Fibroblast of lung (primary cell): ENCODE measurements at regions not wholly inside any gene's neighbourhood (a gene's known extent, or its start where the extent isn't known, plus 50 kb on each side); places are given as distances from the start of the nearest gene placed in this dataset.

Source experiments
- DNase-seq, 2 donors: peaks; one replicate each; pipeline versions ENCODE4 v3.0.0 to v3.0.0-alpha.2; 2010; ENCODE audit warnings: low read depth in 2 of 2
- H2AFZ ChIP-seq: 2 replicates; pipeline ENCODE4 v1.5.1; 2012; ENCODE audit warnings: low read length, control low read depth, inconsistent platforms
- H3K27ac ChIP-seq: 2 replicates; pipeline ENCODE4 v1.5.1; 2011; ENCODE audit warnings: low read length, control low read depth; ENCODE audit not compliant: insufficient read depth
- H3K27me3 ChIP-seq: 2 replicates; pipeline ENCODE4 v1.5.1; 2011; ENCODE audit warnings: mild to moderate bottlenecking, low read length; ENCODE audit not compliant: control insufficient read depth, insufficient read depth
- H3K36me3 ChIP-seq: 2 replicates; pipeline ENCODE4 v1.5.1; 2011; ENCODE audit warnings: low read length; ENCODE audit not compliant: control insufficient read depth, insufficient read depth
- H3K4me1 ChIP-seq: 2 replicates; pipeline ENCODE4 v1.5.1; 2011; ENCODE audit warnings: low read length; ENCODE audit not compliant: control insufficient read depth, insufficient read depth; ENCODE audit errors: extremely low read depth
- H3K4me2 ChIP-seq: 2 replicates; pipeline ENCODE4 v1.5.1; 2011; ENCODE audit warnings: low read length, control low read depth; ENCODE audit not compliant: insufficient read depth; ENCODE audit errors: extremely low read depth
- H3K4me3 ChIP-seq, 4 experiments: fragments of 200-600 bp in 1 of 4; sonication (generic) in 1 of 4; replicated peaks in 1 of 4; 2 replicates each; pipeline ENCODE4 v1.5.1; 2011 to 2016; ENCODE audit warnings: low read length in 4 of 4, low read depth in 3 of 4, mild to moderate bottlenecking in 3 of 4, control low read depth in 2 of 4, inconsistent platforms in 1 of 4, mixed read lengths in 1 of 4; ENCODE audit not compliant: insufficient read depth in 1 of 4; ENCODE audit errors: control extremely low read depth in 1 of 4
- H3K79me2 ChIP-seq: 2 replicates; pipeline ENCODE4 v1.5.1; 2012; ENCODE audit warnings: mild to moderate bottlenecking, low read length, inconsistent platforms; ENCODE audit not compliant: control insufficient read depth, insufficient read depth
- H3K9ac ChIP-seq: 2 replicates; pipeline ENCODE4 v1.5.1; 2011; ENCODE audit warnings: mild to moderate bottlenecking, low read length, control low read depth; ENCODE audit not compliant: insufficient read depth
- H3K9me3 ChIP-seq: 2 replicates; pipeline ENCODE4 v1.5.1; 2012; ENCODE audit warnings: low read depth, low read length; ENCODE audit not compliant: control insufficient read depth, insufficient read depth
- H4K20me1 ChIP-seq: 2 replicates; pipeline ENCODE4 v1.5.1; 2011; ENCODE audit warnings: low read length; ENCODE audit not compliant: control insufficient read depth, insufficient read depth; ENCODE audit errors: extremely low read depth
- CTCF ChIP-seq, 2 donors: IDR thresholded peaks in 1 of 2; conservative IDR thresholded peaks in 1 of 2; 1 replicate in 1 of 2; 2 replicates in 1 of 2; pipeline ENCODE4 v1.5.1; 2011 to 2012; ENCODE audit warnings: low read length in 2 of 2, control low read depth in 1 of 2, inconsistent platforms in 1 of 2, low read depth in 1 of 2, mild to moderate bottlenecking in 1 of 2
- EZH2 ChIP-seq: IDR thresholded peaks from 2 replicates; pipeline ENCODE4 v1.5.1; 2012; ENCODE audit warnings: low read length, control low read depth, mild to moderate bottlenecking; ENCODE audit errors: missing control alignments

GRCh38 chr9:12993466-12993865, 218.6 kb downstream of the LURAP1L start:
- DNase-seq, result peak in 1 of 2 donors; percentile 84
- no peak overlapping the region for H3K9ac ChIP-seq
- no peaks in the 10 kb centered on the region for H3K79me2 ChIP-seq
- no peak overlapping the region for H2AFZ ChIP-seq
- H3K27me3 ChIP-seq, result no peaks in the 10 kb centered on the region
- no peaks in the 10 kb centered on the region for H3K4me1 ChIP-seq
- H3K4me2 ChIP-seq, result no peak overlapping the region
- H3K36me3 ChIP-seq, result no peaks in the 10 kb centered on the region
- H3K27ac ChIP-seq, result no peak overlapping the region
- no peaks in the 10 kb centered on the region for H4K20me1 ChIP-seq
- H3K9me3 ChIP-seq, result no peaks in the 10 kb centered on the region
- H3K4me3 ChIP-seq, result no peak overlapping the region
- TF ChIP-seq EZH2 (no peak), CTCF (conservative IDR thresholded peaks at IDR 0.05 in 1 of 2, IDR thresholded peaks at IDR 0.05 in 1 of 2; ENCODE audit: low read depth in 1 of 2, low read length in 2 of 2) (no peak)

GRCh38 chr9:12997009-12997408, 222.2 kb downstream of the LURAP1L start:
- Histone ChIP-seq H3K36me3 (no peaks in the 10 kb centered on the region), H3K4me2 (no peak overlapping the region), H3K79me2 (no peaks in the 10 kb centered on the region), H4K20me1 (no peaks in the 10 kb centered on the region), H3K4me1 (no peaks in the 10 kb centered on the region), H3K9me3 (no peaks in the 10 kb centered on the region), H3K4me3 (no peak overlapping the region), H3K9ac (no peak overlapping the region), H3K27ac (no peak overlapping the region), H3K27me3 (no peaks in the 10 kb centered on the region), H2AFZ (no peak overlapping the region)
- peak in 1 of 2 donors; percentile 43 for DNase-seq
- TF ChIP-seq CTCF (conservative IDR thresholded peaks at IDR 0.05 in 1 of 2, IDR thresholded peaks at IDR 0.05 in 1 of 2; ENCODE audit: low read depth in 1 of 2, low read length in 2 of 2) (no peak), EZH2 (no peak)

- DNase-seq, result no peak
- Histone ChIP-seq H4K20me1 (no peaks in the 10 kb centered on the region), H3K4me3 (peak overlapping the region in 1 of 4 experiments; percentile 2), H3K4me1 (no peaks in the 10 kb centered on the region), H3K27ac (no peak overlapping the region), H3K9ac (no peak overlapping the region), H3K79me2 (no peaks in the 10 kb centered on the region), H3K9me3 (no peaks in the 10 kb centered on the region), H3K4me2 (peak overlapping the region; percentile 52), H3K36me3 (no peaks in the 10 kb centered on the region), H3K27me3 (no peaks in the 10 kb centered on the region), H2AFZ (peak overlapping the region; percentile 57)
- TF ChIP-seq EZH2, result no peak
- TF ChIP-seq CTCF (conservative IDR thresholded peaks at IDR 0.05 in 1 of 2, IDR thresholded peaks at IDR 0.05 in 1 of 2; ENCODE audit: low read depth in 1 of 2, low read length in 2 of 2), result no peak
Observed at GRCh38 chr9:13001989-13002580, 227.3 kb downstream of the LURAP1L start.
